ENCODE measurements at regions not wholly inside any gene's neighbourhood (a gene's known extent, or its start where the extent isn't known, plus 50 kb on each side); places are given as distances from the start of the nearest gene placed in this dataset.

DNA sequence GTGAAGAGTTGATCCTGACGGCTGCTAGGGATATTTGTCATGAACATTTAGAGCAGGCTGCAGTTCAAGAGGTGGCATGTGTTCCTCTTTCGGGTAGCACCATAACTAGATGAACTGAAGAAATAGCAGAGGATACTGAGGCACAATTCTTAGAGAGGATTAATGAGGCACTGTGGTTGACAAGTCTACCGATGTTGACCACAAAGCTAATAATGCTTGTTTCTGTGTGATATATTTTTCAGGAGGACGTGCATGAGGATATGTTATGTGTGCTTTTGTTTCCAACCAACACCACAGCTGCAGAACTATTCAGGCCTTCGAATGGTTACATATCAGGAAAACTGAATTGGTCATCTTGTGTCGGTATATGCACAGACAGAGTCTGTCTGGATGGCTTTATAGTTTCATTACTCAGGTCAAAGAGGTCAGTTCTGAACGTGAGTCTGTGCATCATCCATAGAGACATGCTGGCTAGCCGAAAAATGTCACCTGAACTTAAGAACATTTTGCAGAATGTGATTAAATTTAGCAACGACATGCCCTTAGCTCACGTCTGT is 210.1 kb upstream of the IRS2 start:
- no peak for TF ChIP-seq POLR2AphosphoS5 (IDR thresholded peaks at IDR 0.05)
- TF ChIP-seq, protein P1, sequence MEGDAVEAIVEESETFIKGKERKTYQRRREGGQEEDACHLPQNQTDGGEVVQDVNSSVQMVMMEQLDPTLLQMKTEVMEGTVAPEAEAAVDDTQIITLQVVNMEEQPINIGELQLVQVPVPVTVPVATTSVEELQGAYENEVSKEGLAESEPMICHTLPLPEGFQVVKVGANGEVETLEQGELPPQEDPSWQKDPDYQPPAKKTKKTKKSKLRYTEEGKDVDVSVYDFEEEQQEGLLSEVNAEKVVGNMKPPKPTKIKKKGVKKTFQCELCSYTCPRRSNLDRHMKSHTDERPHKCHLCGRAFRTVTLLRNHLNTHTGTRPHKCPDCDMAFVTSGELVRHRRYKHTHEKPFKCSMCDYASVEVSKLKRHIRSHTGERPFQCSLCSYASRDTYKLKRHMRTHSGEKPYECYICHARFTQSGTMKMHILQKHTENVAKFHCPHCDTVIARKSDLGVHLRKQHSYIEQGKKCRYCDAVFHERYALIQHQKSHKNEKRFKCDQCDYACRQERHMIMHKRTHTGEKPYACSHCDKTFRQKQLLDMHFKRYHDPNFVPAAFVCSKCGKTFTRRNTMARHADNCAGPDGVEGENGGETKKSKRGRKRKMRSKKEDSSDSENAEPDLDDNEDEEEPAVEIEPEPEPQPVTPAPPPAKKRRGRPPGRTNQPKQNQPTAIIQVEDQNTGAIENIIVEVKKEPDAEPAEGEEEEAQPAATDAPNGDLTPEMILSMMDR (IDR thresholded peaks at IDR 0.05): no peak
